K562 (cell line): ENCODE measurements at regions not wholly inside any gene's neighbourhood (a gene's known extent, or its start where the extent isn't known, plus 50 kb on each side); places are given as distances from the start of the nearest gene placed in this dataset.

ENCODE experiments used
- ATAC-seq: fragments of 200-7000 bp; cut with Tn5 transposase; 3 replicates; pipeline ENCODE4 v1.9.1; 2020; ENCODE audit warnings: moderate library complexity
- BruUV-seq: library from RNA; stranded (reverse); fragments of 400-500 nt; replicated peaks from 2 replicates; lab custom pipeline; 2021; lab: Mats Ljungman, UMichigan
- CTCF ChIA-PET: fragments of 300-600 bp; formaldehyde crosslinking; extraction: SDS; loops from one replicate; lab custom pipeline; 2021; ENCODE audit warnings: low intra/inter-chr PET ratio; lab: Yijun Ruan, JAX
- POLR2A ChIA-PET: fragments of 300-600, 350-650 bp; sonication (Branson Sonifier 250); formaldehyde crosslinking; extraction: SDS; loops from one replicate; lab custom pipeline; 2021; ENCODE audit warnings: antibody characterized with exemption, inconsistent platforms; lab: Yijun Ruan, JAX
- DNase-seq, 4 experiments: peaks; one replicate each; pipeline versions ENCODE4 v3.0.0 to v3.0.0-alpha.2; 2011 to 2018; ENCODE audit warnings: low spot score in 3 of 4, mixed read lengths in 3 of 4; ENCODE audit errors: extremely low read depth in 1 of 4
- FAIRE-seq: peaks from 2 replicates; lab custom pipeline; 2011; peaks lifted over from hg19 to GRCh38; lab: Jason Lieb, UNC
- H2AFZ ChIP-seq: 2 replicates; pipeline ENCODE4 v1.6.0; 2011; ENCODE audit warnings: low read depth, low read length, control low read depth, inconsistent platforms
- H3K27ac ChIP-seq: fragments of 200-600 bp; 3 replicates; pipeline ENCODE4 v1.8.0; 2011; ENCODE audit warnings: low read depth, mild to moderate bottlenecking, control low read depth, inconsistent platforms, low read length, moderate library complexity, mixed read lengths; ENCODE audit errors: extremely low read depth
- H3K27me3 ChIP-seq, 2 experiments: fragments of 300-600 bp in 1 of 2; 2 replicates in 1 of 2; 3 replicates in 1 of 2; pipeline versions ENCODE4 v1.6.0 to v1.8.0; 2011; ENCODE audit warnings: inconsistent platforms in 2 of 2, low read length in 2 of 2, mild to moderate bottlenecking in 1 of 2, mixed read lengths in 1 of 2, moderate library complexity in 1 of 2; ENCODE audit not compliant: control insufficient read depth in 2 of 2, insufficient read depth in 2 of 2
- H3K36me3 ChIP-seq: fragments of 300-600 bp; 3 replicates; pipeline ENCODE4 v1.8.0; 2011; ENCODE audit warnings: mild to moderate bottlenecking, low read length, inconsistent platforms; ENCODE audit not compliant: control insufficient read depth, insufficient read depth
- H3K4me1 ChIP-seq, 2 experiments: fragments of 200-600 bp in 1 of 2; replicated peaks in 1 of 2; 2 replicates in 1 of 2; 3 replicates in 1 of 2; pipeline versions ENCODE4 v1.5.1 to v1.8.0; 2011; ENCODE audit warnings: inconsistent platforms in 2 of 2, low read length in 2 of 2, mild to moderate bottlenecking in 1 of 2, mixed read lengths in 1 of 2, moderate library complexity in 1 of 2; ENCODE audit not compliant: control insufficient read depth in 2 of 2, insufficient read depth in 2 of 2
- H3K4me2 ChIP-seq: 2 replicates; pipeline ENCODE4 v1.6.1; 2011; ENCODE audit warnings: low read length, control low read depth, inconsistent platforms, mixed read lengths; ENCODE audit not compliant: insufficient read depth
- H3K4me3 ChIP-seq: fragments of 200-600 bp; sonication (generic), shearing (Covaris generic); 2 replicates; pipeline ENCODE4 v1.5.1; 2016; ENCODE audit warnings: control low read depth, inconsistent platforms
- H3K79me2 ChIP-seq: fragments of 200-600 bp; 3 replicates; pipeline ENCODE4 v1.8.0; 2011; ENCODE audit warnings: low read length, inconsistent platforms; ENCODE audit not compliant: control insufficient read depth, insufficient read depth
- H3K9ac ChIP-seq, 2 experiments: 2 replicates each; pipeline versions ENCODE4 v1.6.0 to v1.6.1; 2011; ENCODE audit warnings: low read depth in 2 of 2, low read length in 2 of 2, control low read depth in 1 of 2, inconsistent platforms in 1 of 2, mild to moderate bottlenecking in 1 of 2, mixed read lengths in 1 of 2; ENCODE audit not compliant: insufficient read depth in 1 of 2
- H3K9me1 ChIP-seq: one replicate; pipeline ENCODE4 v1.6.0; 2011; ENCODE audit warnings: inconsistent platforms, mild to moderate bottlenecking, low read length, moderate library complexity; ENCODE audit not compliant: control insufficient read depth, insufficient read depth
- H3K9me3 ChIP-seq: replicated peaks from 2 replicates; pipeline ENCODE4 v1.5.1; 2011; ENCODE audit warnings: low read depth, low read length, inconsistent platforms; ENCODE audit not compliant: control insufficient read depth, insufficient read depth
- H4K20me1 ChIP-seq: replicated peaks from 2 replicates; pipeline ENCODE4 v1.6.1; 2011; ENCODE audit warnings: low read length, inconsistent platforms, mixed read lengths; ENCODE audit not compliant: control insufficient read depth, insufficient read depth
- CBX2 ChIP-seq: fragments of 200-600 bp; sonication (generic); IDR thresholded peaks from one replicate; pipeline ENCODE4 v1.6.1; 2012; ENCODE audit warnings: mild to moderate bottlenecking, low read length, inconsistent platforms; ENCODE audit not compliant: insufficient read depth, poor library complexity, severe bottlenecking
- CHCHD3 ChIP-seq: fragments of 250-450 bp; sonication (Bioruptor Pico); IDR thresholded peaks from 2 replicates; pipeline ENCODE4 v2.1.2; 2022; ENCODE audit warnings: mild to moderate bottlenecking
- CREB3 ChIP-seq: fragments of 450-650 bp; conservative IDR thresholded peaks from 2 replicates; pipeline ENCODE4 v1.6.1; 2016; ENCODE audit warnings: missing genetic modification characterization, low read depth, mild to moderate bottlenecking, missing compliant biosample characterization, moderate library complexity
- DEAF1 ChIP-seq: fragments of 450-650 bp; formaldehyde crosslinking; IDR thresholded peaks from 2 replicates; pipeline ENCODE4 v1.4.0; 2020; ENCODE audit warnings: mild to moderate bottlenecking, moderate library complexity
- GABPB2 ChIP-seq: fragments of 250-450 bp; sonication (Bioruptor Pico); conservative IDR thresholded peaks from 2 replicates; pipeline ENCODE4 v1.5.1; 2021; ENCODE audit warnings: mild to moderate bottlenecking
- MYNN ChIP-seq, 2 experiments: sonication (generic); formaldehyde crosslinking in 1 of 2; IDR thresholded peaks; 2 replicates each; pipeline versions ENCODE4 v1.5.0 to v1.6.1; 2016 to 2020; ENCODE audit warnings: antibody characterized with exemption in 1 of 2, missing genetic modification reagents in 1 of 2
- RFX1 ChIP-seq: fragments of 450-650 bp; IDR thresholded peaks from 2 replicates; pipeline ENCODE4 v1.6.1; 2016; ENCODE audit warnings: mild to moderate bottlenecking, moderate library complexity
- RFX7 ChIP-seq: fragments of 250-450 bp; sonication (Bioruptor Pico); IDR thresholded peaks from 2 replicates; pipeline ENCODE4 v1.5.1; 2021; ENCODE audit warnings: mild to moderate bottlenecking
- STAT5A ChIP-seq: IDR thresholded peaks from 2 replicates; pipeline ENCODE4 v1.6.1; 2012; ENCODE audit warnings: low read length, inconsistent platforms, borderline replicate concordance
- SUPT5H ChIP-seq: fragments of 450-650 bp; IDR thresholded peaks from 2 replicates; pipeline ENCODE4 v1.6.1; 2016
- TAF15 ChIP-seq: fragments of 200-400 bp; formaldehyde crosslinking; IDR thresholded peaks from 2 replicates; pipeline ENCODE4 v1.6.1; 2017; ENCODE audit warnings: mild to moderate bottlenecking, low read depth, low read length, moderate library complexity
- THRA ChIP-seq: fragments of 450-650 bp; IDR thresholded peaks from 2 replicates; pipeline ENCODE4 v1.6.1; 2017; ENCODE audit warnings: mild to moderate bottlenecking, moderate library complexity
- TOE1 ChIP-seq, 2 experiments: fragments of 450-650 bp in 1 of 2; sonication (generic) in 1 of 2; formaldehyde crosslinking in 1 of 2; IDR thresholded peaks; 2 replicates each; pipeline versions ENCODE4 v1.7.1 to v1.8.0; 2016 to 2022; ENCODE audit warnings: borderline replicate concordance in 2 of 2, mild to moderate bottlenecking in 2 of 2, antibody characterized with exemption in 1 of 2, inconsistent platforms in 1 of 2, low read depth in 1 of 2, missing genetic modification reagents in 1 of 2, moderate library complexity in 1 of 2
- WHSC1 ChIP-seq: IDR thresholded peaks from one replicate; pipeline ENCODE4 v1.6.1; 2012; ENCODE audit warnings: low read length, control low read depth, inconsistent platforms
- XRCC3 ChIP-seq: fragments of 450-650 bp; IDR thresholded peaks from 2 replicates; pipeline ENCODE4 v1.6.1; 2017; ENCODE audit warnings: mild to moderate bottlenecking, moderate library complexity
- ZNF174 ChIP-seq: fragments of 250-450 bp; sonication (Bioruptor Pico); IDR thresholded peaks from 2 replicates; pipeline ENCODE4 v1.4.0; 2020; ENCODE audit warnings: mild to moderate bottlenecking
- WGBS: fragments of 100-300 bp; shearing (Covaris generic); methylation state at CpG from one replicate; pipeline ENCODE4 v1.1.6; 2016; ENCODE audit warnings: low coverage, mixed read lengths; ENCODE audit not compliant: insufficient coverage; ENCODE audit errors: missing lambda C conversion rate; 5-methylcytosine and 5-hydroxymethylcytosine counted together
- in situ Hi-C: fragments of 300-500 bp; cut with MboI; formaldehyde crosslinking; loops from 4 replicates; pipeline ENCODE4 v1.15.0; 2018; ENCODE audit warnings: inconsistent platforms, mixed read lengths
- intact Hi-C: fragments of 100-400 bp; cut with micrococcal nuclease; formaldehyde crosslinking; loops from 2 replicates; pipeline ENCODE4 v1.14.2; 2022
- TF ChIP-seq, protein P1 (sequence below), 2 experiments: fragments of 450-650 bp; conservative IDR thresholded peaks; 2 replicates each; pipeline ENCODE4 v1.6.1; 2017; ENCODE audit warnings: mild to moderate bottlenecking in 2 of 2, moderate library complexity in 2 of 2

GRCh38 chr9:115884846-115885245 is 268.7 kb upstream of the PAPPA start:
- FAIRE-seq (no peak), DNase-seq (no peak), ATAC-seq (no peak)
- no peaks in the 10 kb centered on the region; the same call in 1 of the 2 replicates for H3K9me3 ChIP-seq
- no peaks in the 10 kb centered on the region for H3K27me3 ChIP-seq
- BruUV-seq = no TSS peak
- H3K4me2 ChIP-seq = no peak overlapping the region
- no peaks in the 10 kb centered on the region for H3K79me2 ChIP-seq
- H3K4me3 ChIP-seq = no peak overlapping the region
- H3K36me3 ChIP-seq = no peaks in the 10 kb centered on the region
- no peaks in the 10 kb centered on the region for H3K9me1 ChIP-seq
- no peaks in the 10 kb centered on the region for H3K4me1 ChIP-seq
- 0% methylated on average over 2 of the region's 2 CpGs for WGBS
- intact Hi-C loops = loop anchor here (10.0 kb wide), 1 partner anchor 610 kb away; no protein-coding TSS in a partner anchor
- ChIA-PET POLR2A (no interaction called here), CTCF (no interaction called here)
- H4K20me1 ChIP-seq = no peaks in the 10 kb centered on the region
- H2AFZ ChIP-seq = no peak overlapping the region
- H3K9ac ChIP-seq = no peak overlapping the region
- no peak overlapping the region for H3K27ac ChIP-seq
- in situ Hi-C loops = no loop called here
- TF ChIP-seq RFX7 (no peak), RFX1 (no peak), MYNN (IDR thresholded peaks at IDR 0.05) (no peak), MYNN (CRISPR knock-in tag; IDR thresholded peaks at IDR 0.05) (no peak), CBX2 (no peak), GABPB2 (CRISPR knock-in tag) (no peak), DEAF1 (CRISPR knock-in tag) (no peak), CREB3 (tag) (no peak), STAT5A (no peak), WHSC1 (no peak), TAF15 (no peak), TOE1 (IDR thresholded peaks at IDR 0.05; ENCODE audit: borderline replicate concordance) (no peak), TOE1 (CRISPR knock-in tag; IDR thresholded peaks at IDR 0.05; ENCODE audit: borderline replicate concordance, low read depth) (no peak), THRA (no peak), SUPT5H (no peak), ZNF174 (CRISPR knock-in tag) (no peak), CHCHD3 (CRISPR knock-in tag) (no peak), XRCC3 (no peak)
- TF ChIP-seq, protein P1, sequence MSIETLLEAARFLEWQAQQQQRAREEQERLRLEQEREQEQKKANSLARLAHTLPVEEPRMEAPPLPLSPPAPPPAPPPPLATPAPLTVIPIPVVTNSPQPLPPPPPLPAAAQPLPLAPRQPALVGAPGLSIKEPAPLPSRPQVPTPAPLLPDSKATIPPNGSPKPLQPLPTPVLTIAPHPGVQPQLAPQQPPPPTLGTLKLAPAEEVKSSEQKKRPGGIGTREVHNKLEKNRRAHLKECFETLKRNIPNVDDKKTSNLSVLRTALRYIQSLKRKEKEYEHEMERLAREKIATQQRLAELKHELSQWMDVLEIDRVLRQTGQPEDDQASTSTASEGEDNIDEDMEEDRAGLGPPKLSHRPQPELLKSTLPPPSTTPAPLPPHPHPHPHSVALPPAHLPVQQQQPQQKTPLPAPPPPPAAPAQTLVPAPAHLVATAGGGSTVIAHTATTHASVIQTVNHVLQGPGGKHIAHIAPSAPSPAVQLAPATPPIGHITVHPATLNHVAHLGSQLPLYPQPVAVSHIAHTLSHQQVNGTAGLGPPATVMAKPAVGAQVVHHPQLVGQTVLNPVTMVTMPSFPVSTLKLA (conservative IDR thresholded peaks at IDR 0.05) = no peak
